ENCODE measurements at regions not wholly inside any gene's neighbourhood (a gene's known extent, or its start where the extent isn't known, plus 50 kb on each side); places are given as distances from the start of the nearest gene placed in this dataset.

GRCh38 chrX:137916090-137916746 is 350.3 kb downstream of the ZIC3 start:
- TF ChIP-seq USF2 (IDR thresholded peaks at IDR 0.05): no peak
- no peak for TF ChIP-seq CTCF (IDR thresholded peaks at IDR 0.05)
- TF ChIP-seq RCOR1 (IDR thresholded peaks at IDR 0.05; ENCODE audit: low read depth, low read length): no peak
- TF ChIP-seq GATA3 (IDR thresholded peaks at IDR 0.05; ENCODE audit: borderline replicate concordance): no peak
- no peak for TF ChIP-seq POLR2A (IDR thresholded peaks at IDR 0.05; ENCODE audit: low read length)
- no peak for TF ChIP-seq NR3C1 (IDR thresholded peaks at IDR 0.05)
- no peak for TF ChIP-seq REST (IDR thresholded peaks at IDR 0.05)
- TF ChIP-seq CHD4 (IDR thresholded peaks at IDR 0.05; ENCODE audit: borderline replicate concordance): no peak
- no peak for TF ChIP-seq HDAC2 (IDR thresholded peaks at IDR 0.05)

All from A549 (cell line).